Loucy (cell line): ENCODE measurements at regions not wholly inside any gene's neighbourhood (a gene's known extent, or its start where the extent isn't known, plus 50 kb on each side); places are given as distances from the start of the nearest gene placed in this dataset.
"Not testable (repeated sequence)": the region's sequence is repeated elsewhere in the genome, so short reads cannot be mapped to it uniquely, and the experiment has no call there.

Source experiments
- CTCF ChIP-seq: fragments of 200-600 bp; sonication (generic); conservative IDR thresholded peaks from 2 replicates; pipeline ENCODE4 v1.5.1; 2014; ENCODE audit warnings: mild to moderate bottlenecking, antibody characterized with exemption, low read length
- EZH2phosphoT487 ChIP-seq: fragments of 200-600 bp; IDR thresholded peaks from 2 replicates; pipeline ENCODE4 v1.6.1; 2018; ENCODE audit warnings: antibody characterized with exemption, mild to moderate bottlenecking, moderate library complexity, borderline replicate concordance

DNA sequence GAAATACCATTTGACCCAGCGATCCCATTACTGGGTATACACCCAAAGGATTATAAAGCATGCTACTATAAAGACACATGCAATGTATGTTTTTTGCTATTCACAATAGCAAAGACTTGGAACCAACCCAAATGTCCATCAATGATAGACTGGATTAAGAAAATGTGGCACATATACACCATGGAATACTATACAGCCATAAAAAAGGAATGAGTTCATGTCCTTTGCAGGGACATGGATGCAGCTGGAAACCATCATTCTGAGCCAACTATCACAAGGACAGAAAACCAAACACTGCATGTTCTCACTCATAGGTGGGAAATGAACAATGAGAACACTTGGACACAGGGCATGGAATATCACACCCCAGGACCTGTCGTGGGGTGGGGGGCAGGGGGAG is 558.1 kb downstream of the NTRK3 start:
- not testable (repeated sequence) for TF ChIP-seq CTCF, EZH2phosphoT487
